HepG2 (cell line): ENCODE measurements at regions not wholly inside any gene's neighbourhood (a gene's known extent, or its start where the extent isn't known, plus 50 kb on each side); places are given as distances from the start of the nearest gene placed in this dataset.

Experiments used
- ATAC-seq: fragments of 200-7000 bp; cut with Tn5 transposase; 3 replicates; pipeline ENCODE4 v1.9.1; 2020; ENCODE audit warnings: mild to moderate bottlenecking, moderate library complexity
- BruUV-seq: library from RNA; stranded (reverse); fragments of 400-500 nt; replicated peaks from 2 replicates; lab custom pipeline; 2021; lab: Mats Ljungman, UMichigan
- CTCF ChIA-PET: fragments of 300-600 bp; formaldehyde crosslinking; extraction: SDS; loops from one replicate; lab custom pipeline; 2021; ENCODE audit warnings: low total read pairs, inconsistent platforms, low intra/inter-chr PET ratio; lab: Yijun Ruan, JAX
- POLR2A ChIA-PET: fragments of 350-600 bp; sonication (Branson Sonifier 250); formaldehyde crosslinking; loops from one replicate; lab custom pipeline; 2020; ENCODE audit warnings: antibody characterized with exemption, inconsistent platforms; lab: Yijun Ruan, JAX
- DNase-seq: peaks from one replicate; pipeline ENCODE4 v3.0.0-alpha.2; 2015; ENCODE audit warnings: low spot score
- FAIRE-seq: peaks from 3 replicates; lab custom pipeline; 2011; peaks lifted over from hg19 to GRCh38; lab: Jason Lieb, UNC
- H2AFZ ChIP-seq: one replicate; pipeline ENCODE4 v1.6.1; 2011; ENCODE audit warnings: low read length, inconsistent platforms
- H3K27ac ChIP-seq: fragments of 300-600 bp; 3 replicates; pipeline ENCODE4 v1.8.0; 2011; ENCODE audit warnings: mixed run types, mild to moderate bottlenecking, mixed read lengths, low read length, inconsistent platforms; ENCODE audit not compliant: insufficient read depth; ENCODE audit errors: extremely low read length
- H3K27me3 ChIP-seq, 2 experiments: fragments of 200-600 bp in 1 of 2; 2 replicates in 1 of 2; 3 replicates in 1 of 2; pipeline versions ENCODE4 v1.6.0 to v1.8.0; 2011; ENCODE audit warnings: low read length in 2 of 2, mild to moderate bottlenecking in 2 of 2, moderate library complexity in 2 of 2, inconsistent platforms in 1 of 2; ENCODE audit not compliant: insufficient read depth in 2 of 2, control insufficient read depth in 1 of 2
- H3K36me3 ChIP-seq, 2 experiments: fragments of 200-600 bp in 1 of 2; replicated peaks in 1 of 2; 2 replicates in 1 of 2; 3 replicates in 1 of 2; pipeline versions ENCODE4 v1.5.1 to v1.8.0; 2011; ENCODE audit warnings: low read length in 2 of 2, inconsistent platforms in 1 of 2; ENCODE audit not compliant: insufficient read depth in 2 of 2, control insufficient read depth in 1 of 2
- H3K4me1 ChIP-seq: 2 replicates; pipeline ENCODE4 v1.5.1; 2012; ENCODE audit warnings: low read length, inconsistent platforms; ENCODE audit not compliant: insufficient read depth
- H3K4me2 ChIP-seq: 2 replicates; pipeline ENCODE4 v1.6.0; 2011; ENCODE audit warnings: low read depth, low read length, inconsistent platforms
- H3K4me3 ChIP-seq, 3 experiments: fragments of 200-600 bp in 1 of 3; sonication (generic), shearing (Covaris generic) in 1 of 3; replicated peaks in 1 of 3; 2 replicates each; pipeline ENCODE4 v1.5.1; 2011 to 2016; ENCODE audit warnings: low read length in 3 of 3, inconsistent platforms in 2 of 3, low read depth in 2 of 3, mild to moderate bottlenecking in 2 of 3, control low read depth in 1 of 3, mixed read lengths in 1 of 3; ENCODE audit not compliant: insufficient read depth in 1 of 3
- H3K79me2 ChIP-seq: one replicate; pipeline ENCODE4 v1.6.1; 2011; ENCODE audit warnings: low read length, inconsistent platforms; ENCODE audit not compliant: insufficient read depth
- H3K9ac ChIP-seq: 2 replicates; pipeline ENCODE4 v1.6.0; 2011; ENCODE audit warnings: mild to moderate bottlenecking, low read depth, low read length, inconsistent platforms; ENCODE audit not compliant: insufficient read depth
- H3K9me3 ChIP-seq: 2 replicates; pipeline ENCODE4 v1.5.1; 2012; ENCODE audit warnings: mild to moderate bottlenecking, low read length
- H4K20me1 ChIP-seq: 2 replicates; pipeline ENCODE4 v1.6.0; 2011; ENCODE audit warnings: inconsistent platforms, mild to moderate bottlenecking, low read length, moderate library complexity; ENCODE audit not compliant: insufficient read depth
- CCDC6 ChIP-seq: sonication (generic); formaldehyde crosslinking; IDR thresholded peaks from 2 replicates; pipeline ENCODE4 v1.8.1; 2022; ENCODE audit warnings: mild to moderate bottlenecking, missing genetic modification reagents, moderate library complexity
- ERF ChIP-seq: IDR thresholded peaks from 2 replicates; pipeline ENCODE4 v1.6.1; 2018; ENCODE audit warnings: missing biosample characterization, missing genetic modification reagents
- FOXA3 ChIP-seq: IDR thresholded peaks from 2 replicates; pipeline ENCODE4 v1.6.1; 2016; ENCODE audit warnings: missing genetic modification reagents, missing compliant biosample characterization
- GABPB1 ChIP-seq: IDR thresholded peaks from 2 replicates; pipeline ENCODE4 v1.6.1; 2016; ENCODE audit warnings: mild to moderate bottlenecking, missing genetic modification reagents, moderate library complexity, missing compliant biosample characterization
- MBNL3 ChIP-seq: fragments of 250-450 bp; sonication (Bioruptor Pico); conservative IDR thresholded peaks from 2 replicates; pipeline ENCODE4 v1.8.0; 2022; ENCODE audit warnings: mild to moderate bottlenecking, inconsistent platforms
- MEIS2 ChIP-seq: sonication (generic); formaldehyde crosslinking; IDR thresholded peaks from 2 replicates; pipeline ENCODE4 v1.9.0; 2021; ENCODE audit warnings: mild to moderate bottlenecking, missing genetic modification reagents
- NFE2L2 ChIP-seq: fragments of 150-350 bp; IDR thresholded peaks from 2 replicates; pipeline ENCODE4 v1.6.1; 2014; ENCODE audit warnings: low read length
- NFRKB ChIP-seq: fragments of 450-650 bp; IDR thresholded peaks from 2 replicates; pipeline ENCODE4 v1.6.1; 2017
- RBM39 ChIP-seq: fragments of 200-400 bp; formaldehyde crosslinking; IDR thresholded peaks from one replicate; pipeline ENCODE4 v1.6.1; 2018; ENCODE audit warnings: antibody characterized with exemption, mild to moderate bottlenecking, low read depth, low read length; ENCODE audit not compliant: poor library complexity, severe bottlenecking
- ZFP36L1 ChIP-seq: sonication (generic); formaldehyde crosslinking; IDR thresholded peaks from 2 replicates; pipeline ENCODE4 v1.8.0; 2022; ENCODE audit warnings: mild to moderate bottlenecking, missing genetic modification reagents, moderate library complexity
- ZFP37 ChIP-seq: sonication (generic); formaldehyde crosslinking; IDR thresholded peaks from 2 replicates; pipeline ENCODE4 v1.4.0; 2020; ENCODE audit warnings: missing genetic modification reagents, borderline replicate concordance
- ZNF207 ChIP-seq: fragments of 450-650 bp; IDR thresholded peaks from 2 replicates; pipeline ENCODE4 v1.6.1; 2016; ENCODE audit warnings: antibody characterized with exemption, borderline replicate concordance
- ZNF263 ChIP-seq: sonication (generic); formaldehyde crosslinking; IDR thresholded peaks from 2 replicates; pipeline ENCODE4 v1.4.0; 2020; ENCODE audit warnings: missing genetic modification reagents
- ZNF589 ChIP-seq: sonication (generic); formaldehyde crosslinking; conservative IDR thresholded peaks from 2 replicates; pipeline ENCODE4 v1.8.0; 2022; ENCODE audit warnings: mild to moderate bottlenecking, moderate library complexity, missing genetic modification reagents
- ZNF652 ChIP-seq: IDR thresholded peaks from 2 replicates; pipeline ENCODE4 v1.6.1; 2016; ENCODE audit warnings: low read depth, borderline replicate concordance
- ZNF768 ChIP-seq: sonication (generic); formaldehyde crosslinking; IDR thresholded peaks from 2 replicates; pipeline ENCODE4 v1.4.0; 2020; ENCODE audit warnings: missing genetic modification reagents
- WGBS: methylation state at CpG from one replicate; pipeline ENCODE4 v1.1.6; 2017; ENCODE audit warnings: low lambda C conversion rate; 5-methylcytosine and 5-hydroxymethylcytosine counted together
- in situ Hi-C: cut with HindIII; loops from 2 replicates; pipeline ENCODE4 v1.10.0; 2017; ENCODE audit warnings: low pct_unique_long_range_greater_than_20kb; ENCODE audit not compliant: extremely low pct_ligation_motif_present
- intact Hi-C: fragments of 100-400 bp; cut with micrococcal nuclease; formaldehyde crosslinking; loops from one replicate; pipeline ENCODE4 v1.10.0; 2022; ENCODE audit not compliant: unreplicated experiment
- TF ChIP-seq, protein P1 (sequence below): sonication (generic); formaldehyde crosslinking; IDR thresholded peaks from 2 replicates; pipeline ENCODE4 v1.5.0; 2020; ENCODE audit warnings: missing genetic modification reagents

DNA sequence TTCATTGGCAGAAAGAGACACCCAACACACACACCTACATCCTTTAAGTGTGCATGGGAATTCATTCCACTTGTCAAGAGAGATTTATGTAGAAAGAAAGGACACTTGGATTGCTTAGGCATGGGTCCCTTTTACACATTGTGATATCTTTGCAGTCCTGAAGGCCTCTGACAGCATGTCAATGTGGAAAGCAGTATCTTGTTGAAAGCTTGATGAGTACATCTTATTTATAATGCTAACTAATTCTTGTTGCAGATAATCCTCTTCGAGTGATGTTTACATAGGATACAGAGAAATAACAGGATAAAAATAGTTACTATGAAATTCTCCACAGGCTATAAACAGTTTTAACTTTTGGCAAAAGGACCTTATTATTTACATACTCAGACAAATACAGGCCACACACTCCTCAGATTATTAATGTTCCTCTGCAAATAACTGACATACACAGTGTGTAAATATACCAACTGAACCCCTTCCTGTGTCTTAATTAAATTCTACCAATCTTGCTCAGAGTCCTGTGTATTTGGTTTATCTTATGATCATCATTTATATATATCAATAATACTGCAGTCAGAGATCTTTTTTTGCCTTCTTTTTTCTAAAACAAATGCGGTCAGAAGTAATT, 111.8 kb upstream of the DIO2 start:
- WGBS = 4% methylated on average over 2 of the region's 2 CpGs
- Histone ChIP-seq H4K20me1 (no peaks in the 10 kb centered on the region), H3K9me3 (no peaks in the 10 kb centered on the region), H2AFZ (no peak overlapping the region), H3K27me3 (no peaks in the 10 kb centered on the region), H3K79me2 (no peaks in the 10 kb centered on the region), H3K4me1 (no peaks in the 10 kb centered on the region), H3K36me3 (no peaks in the 10 kb centered on the region), H3K4me3 (no peak overlapping the region), H3K27ac (no peak overlapping the region), H3K4me2 (no peak overlapping the region), H3K9ac (no peak overlapping the region)
- TF ChIP-seq ZNF263 (CRISPR knock-in tag) (no peak), ZFP37 (no peak), ZNF768 (CRISPR knock-in tag) (no peak), ZNF589 (CRISPR knock-in tag) (no peak), ZNF207 (no peak), ZFP36L1 (CRISPR knock-in tag) (no peak), GABPB1 (no peak), CCDC6 (CRISPR knock-in tag) (no peak), RBM39 (no peak), FOXA3 (CRISPR knock-in tag) (no peak), MEIS2 (CRISPR knock-in tag) (no peak), NFE2L2 (no peak), NFRKB (no peak), MBNL3 (CRISPR knock-in tag) (no peak), ZNF652 (no peak), ERF (no peak)
- TF ChIP-seq, protein P1, sequence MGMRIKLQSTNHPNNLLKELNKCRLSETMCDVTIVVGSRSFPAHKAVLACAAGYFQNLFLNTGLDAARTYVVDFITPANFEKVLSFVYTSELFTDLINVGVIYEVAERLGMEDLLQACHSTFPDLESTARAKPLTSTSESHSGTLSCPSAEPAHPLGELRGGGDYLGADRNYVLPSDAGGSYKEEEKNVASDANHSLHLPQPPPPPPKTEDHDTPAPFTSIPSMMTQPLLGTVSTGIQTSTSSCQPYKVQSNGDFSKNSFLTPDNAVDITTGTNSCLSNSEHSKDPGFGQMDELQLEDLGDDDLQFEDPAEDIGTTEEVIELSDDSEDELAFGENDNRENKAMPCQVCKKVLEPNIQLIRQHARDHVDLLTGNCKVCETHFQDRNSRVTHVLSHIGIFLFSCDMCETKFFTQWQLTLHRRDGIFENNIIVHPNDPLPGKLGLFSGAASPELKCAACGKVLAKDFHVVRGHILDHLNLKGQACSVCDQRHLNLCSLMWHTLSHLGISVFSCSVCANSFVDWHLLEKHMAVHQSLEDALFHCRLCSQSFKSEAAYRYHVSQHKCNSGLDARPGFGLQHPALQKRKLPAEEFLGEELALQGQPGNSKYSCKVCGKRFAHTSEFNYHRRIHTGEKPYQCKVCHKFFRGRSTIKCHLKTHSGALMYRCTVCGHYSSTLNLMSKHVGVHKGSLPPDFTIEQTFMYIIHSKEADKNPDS = no peak
- no TSS peak for BruUV-seq
- ATAC-seq (no peak), DNase-seq (no peak), FAIRE-seq (no peak)
- intact Hi-C loops = no loop called here
- ChIA-PET POLR2A (no interaction called here), CTCF (no interaction called here)
- in situ Hi-C loops = no loop called here
